ENCODE measurements at regions not wholly inside any gene's neighbourhood (a gene's known extent, or its start where the extent isn't known, plus 50 kb on each side); places are given as distances from the start of the nearest gene placed in this dataset.

- Histone ChIP-seq H3K27me3 (replicated peaks) (no peaks in the 10 kb centered on the region), H3K27ac (no peak overlapping the region), H3K4me3 (ENCODE audit: low read depth, low read length) (no peak overlapping the region), H3K36me3 (replicated peaks) (no peaks in the 10 kb centered on the region)
- DNase-seq = no peak
- in situ Hi-C loops (cut with HindIII; ENCODE audit: low pct_ligation_motif_present, low sequenced_read_pairs) = no loop called here
- TF ChIP-seq, protein P1, sequence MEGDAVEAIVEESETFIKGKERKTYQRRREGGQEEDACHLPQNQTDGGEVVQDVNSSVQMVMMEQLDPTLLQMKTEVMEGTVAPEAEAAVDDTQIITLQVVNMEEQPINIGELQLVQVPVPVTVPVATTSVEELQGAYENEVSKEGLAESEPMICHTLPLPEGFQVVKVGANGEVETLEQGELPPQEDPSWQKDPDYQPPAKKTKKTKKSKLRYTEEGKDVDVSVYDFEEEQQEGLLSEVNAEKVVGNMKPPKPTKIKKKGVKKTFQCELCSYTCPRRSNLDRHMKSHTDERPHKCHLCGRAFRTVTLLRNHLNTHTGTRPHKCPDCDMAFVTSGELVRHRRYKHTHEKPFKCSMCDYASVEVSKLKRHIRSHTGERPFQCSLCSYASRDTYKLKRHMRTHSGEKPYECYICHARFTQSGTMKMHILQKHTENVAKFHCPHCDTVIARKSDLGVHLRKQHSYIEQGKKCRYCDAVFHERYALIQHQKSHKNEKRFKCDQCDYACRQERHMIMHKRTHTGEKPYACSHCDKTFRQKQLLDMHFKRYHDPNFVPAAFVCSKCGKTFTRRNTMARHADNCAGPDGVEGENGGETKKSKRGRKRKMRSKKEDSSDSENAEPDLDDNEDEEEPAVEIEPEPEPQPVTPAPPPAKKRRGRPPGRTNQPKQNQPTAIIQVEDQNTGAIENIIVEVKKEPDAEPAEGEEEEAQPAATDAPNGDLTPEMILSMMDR (IDR thresholded peaks at IDR 0.05; ENCODE audit: low read depth, low read length, missing control alignments) = no peak
These were observed 79.7 kb upstream of the CDIN1 start for GRCh38 chr15:36499412-36500389.

DNA sequence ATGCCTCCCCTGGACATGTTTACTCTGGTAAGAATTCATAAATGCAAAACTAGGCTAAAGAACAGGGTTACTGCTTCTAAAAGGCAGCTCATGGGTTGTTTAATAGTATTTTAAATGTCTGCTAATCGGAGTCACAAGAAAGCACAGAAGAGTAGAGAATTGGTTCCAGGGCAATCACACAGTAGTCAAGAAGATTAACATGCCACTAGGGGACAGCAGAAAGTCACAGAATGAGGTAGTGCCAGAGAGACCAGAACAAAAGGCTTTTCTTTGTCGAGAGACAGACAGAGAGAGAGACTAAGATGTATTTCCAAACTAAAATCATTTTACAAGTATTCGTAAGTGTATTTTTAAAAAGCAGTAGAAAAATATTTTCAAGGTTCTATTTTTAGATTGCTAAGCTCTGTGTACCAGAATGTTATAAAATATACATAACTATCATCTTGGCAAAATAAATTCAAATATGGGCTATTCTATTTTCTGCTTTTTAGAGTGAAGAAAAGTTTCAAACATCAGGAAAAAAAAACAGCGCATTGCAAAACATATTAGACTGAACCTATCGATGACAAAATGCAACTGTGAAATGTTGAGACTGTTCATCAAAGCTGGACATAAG is 78.3 kb upstream of the CDIN1 start:
- no peaks in the 10 kb centered on the region for H3K36me3 ChIP-seq (replicated peaks)
- in situ Hi-C loops (cut with HindIII; ENCODE audit: low pct_ligation_motif_present, low sequenced_read_pairs) = no loop called here
- no peak overlapping the region for H3K27ac ChIP-seq
- DNase-seq = peak; percentile 61
- H3K4me3 ChIP-seq (ENCODE audit: low read depth, low read length) = no peak overlapping the region
- TF ChIP-seq, protein P1 (IDR thresholded peaks at IDR 0.05; ENCODE audit: low read depth, low read length, missing control alignments) = peak; percentile 80
- H3K27me3 ChIP-seq (replicated peaks) = no peaks in the 10 kb centered on the region

DNA sequence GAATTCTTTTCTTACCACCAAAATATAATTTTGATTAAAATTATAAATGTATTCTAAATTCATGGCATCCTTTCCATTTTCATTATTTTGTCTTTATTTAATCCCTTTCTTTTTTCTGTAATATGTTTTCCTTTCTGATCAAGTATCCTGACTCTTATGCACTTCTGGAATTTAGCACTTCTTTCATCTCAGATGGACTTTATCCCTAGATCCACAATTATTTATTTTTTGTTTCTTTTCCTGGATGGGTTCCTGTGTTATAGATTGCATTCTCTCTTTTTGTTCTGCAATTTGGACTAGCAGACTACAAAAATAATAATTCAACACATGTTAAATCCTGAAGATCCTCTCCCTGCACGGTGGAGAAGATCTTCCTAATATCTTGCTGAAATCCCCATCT is 76.9 kb upstream of the CDIN1 start:
- no peaks in the 10 kb centered on the region for H3K36me3 ChIP-seq (replicated peaks)
- H3K27me3 ChIP-seq (replicated peaks) = no peaks in the 10 kb centered on the region
- no peak overlapping the region for H3K4me3 ChIP-seq (ENCODE audit: low read depth, low read length)
- in situ Hi-C loops (cut with HindIII; ENCODE audit: low pct_ligation_motif_present, low sequenced_read_pairs) = no loop called here
- DNase-seq = no peak
- TF ChIP-seq, protein P1 (IDR thresholded peaks at IDR 0.05; ENCODE audit: low read depth, low read length, missing control alignments) = no peak
- H3K27ac ChIP-seq = no peak overlapping the region

DNA sequence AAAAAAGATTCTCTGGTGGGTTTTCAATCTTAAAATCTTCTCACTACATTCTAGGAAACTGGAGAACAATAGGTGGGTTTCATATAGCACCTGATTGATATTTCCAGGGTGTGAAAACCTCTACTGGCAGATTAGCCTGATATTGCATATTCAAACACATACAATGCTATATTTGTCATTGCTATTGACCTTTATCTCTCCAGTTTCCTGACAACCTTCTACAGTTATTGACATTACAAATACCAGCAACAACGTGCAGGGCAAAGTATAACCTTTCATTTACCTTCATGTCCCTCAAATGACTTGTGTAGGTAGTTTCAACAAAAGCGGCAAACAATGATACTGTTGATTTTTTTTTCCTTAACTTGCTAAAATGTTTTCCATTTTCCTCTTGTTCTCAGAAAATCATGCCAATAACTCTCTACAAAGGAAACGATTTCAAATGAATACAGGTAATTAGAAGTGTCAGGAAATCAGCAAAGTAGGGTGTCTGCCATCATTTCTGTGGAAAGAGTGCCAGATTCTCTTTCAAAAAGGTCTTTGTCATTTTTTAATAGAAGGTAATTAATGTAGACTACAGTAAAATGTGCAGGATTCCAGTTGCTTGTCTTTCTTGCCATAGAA is 72.6 kb upstream of the CDIN1 start:
- DNase-seq = no peak
- Histone ChIP-seq H3K36me3 (replicated peaks) (no peaks in the 10 kb centered on the region), H3K27me3 (replicated peaks) (no peaks in the 10 kb centered on the region), H3K27ac (no peak overlapping the region), H3K4me3 (ENCODE audit: low read depth, low read length) (no peak overlapping the region)
- in situ Hi-C loops (cut with HindIII; ENCODE audit: low pct_ligation_motif_present, low sequenced_read_pairs) = no loop called here
- TF ChIP-seq, protein P1 (IDR thresholded peaks at IDR 0.05; ENCODE audit: low read depth, low read length, missing control alignments) = no peak

DNA sequence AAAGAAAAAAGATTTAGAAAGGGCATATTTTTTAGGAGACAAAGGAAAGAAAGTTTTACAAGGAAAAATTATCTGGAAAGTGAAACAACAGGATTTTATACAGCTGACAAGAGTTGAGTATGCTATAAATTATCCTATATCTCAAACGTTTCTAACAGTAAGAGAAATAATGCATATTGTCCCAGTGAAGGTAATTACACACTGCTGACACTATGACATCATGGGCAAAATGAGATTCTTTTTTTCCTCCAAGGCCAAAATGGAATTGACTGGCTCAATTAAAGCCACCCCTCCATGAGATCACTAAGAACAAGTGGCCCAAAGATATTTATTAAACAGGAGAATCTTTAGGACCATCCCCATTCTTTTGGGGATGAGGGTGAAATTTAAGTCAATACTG is 72.0 kb upstream of the CDIN1 start:
- in situ Hi-C loops (cut with HindIII; ENCODE audit: low pct_ligation_motif_present, low sequenced_read_pairs) = no loop called here
- no peak for DNase-seq
- H3K27me3 ChIP-seq (replicated peaks) = no peaks in the 10 kb centered on the region
- H3K36me3 ChIP-seq (replicated peaks) = no peaks in the 10 kb centered on the region
- H3K4me3 ChIP-seq (ENCODE audit: low read depth, low read length) = no peak overlapping the region
- TF ChIP-seq, protein P1 (IDR thresholded peaks at IDR 0.05; ENCODE audit: low read depth, low read length, missing control alignments) = no peak
- no peak overlapping the region for H3K27ac ChIP-seq

All from brain microvascular endothelial cell (primary cell).